ENCODE measurements at regions not wholly inside any gene's neighbourhood (a gene's known extent, or its start where the extent isn't known, plus 50 kb on each side); places are given as distances from the start of the nearest gene placed in this dataset.

DNA sequence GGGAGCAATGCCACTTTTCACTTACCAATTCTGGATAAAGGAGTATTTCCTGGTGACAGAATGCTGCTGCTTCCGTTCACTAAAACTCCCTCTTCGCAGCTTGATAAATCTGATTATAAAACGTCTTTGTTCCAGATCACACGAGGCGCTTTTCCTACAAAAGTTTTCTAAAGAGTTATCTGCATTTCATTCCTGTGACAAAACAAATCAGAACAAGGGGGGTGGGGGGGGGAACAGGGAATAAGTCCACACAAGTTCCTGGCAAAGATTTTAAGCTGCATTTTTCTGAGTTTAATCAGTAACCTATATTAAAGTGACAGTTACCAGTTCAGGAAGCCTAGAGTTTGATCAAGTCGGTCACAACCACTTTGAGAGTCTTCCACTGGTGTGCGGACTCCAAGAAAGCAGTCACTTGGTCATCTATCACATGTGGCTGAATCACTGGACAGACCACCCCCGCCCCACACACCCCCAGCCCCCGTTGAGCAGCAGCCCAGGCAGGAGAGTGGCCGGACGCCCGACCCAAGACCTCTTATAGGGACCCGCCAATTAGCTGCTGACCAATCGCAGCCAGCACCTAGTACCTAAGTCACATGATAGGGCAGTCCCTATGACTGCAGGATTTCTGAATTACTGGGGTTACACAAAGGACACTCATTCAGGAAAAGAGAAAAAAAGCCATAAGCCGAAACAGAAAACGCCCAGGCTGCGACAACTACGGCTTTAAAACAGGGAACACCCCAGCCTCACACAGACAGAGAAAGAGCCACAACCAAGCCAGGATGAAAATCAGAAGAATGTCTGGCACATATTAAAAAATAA is 569.3 kb upstream of the DIPK2B start (continued):
- no peak for TF ChIP-seq KDM2B (CRISPR knock-in tag; IDR thresholded peaks at IDR 0.05)
- 0 out of 2 replicates have a peak, but pooled peaks have one; percentile 33 for TF ChIP-seq POLR2AphosphoS5 (IDR thresholded peaks at IDR 0.05; ENCODE audit: control insufficient read depth, insufficient read depth, low read depth, low read length)

DNA sequence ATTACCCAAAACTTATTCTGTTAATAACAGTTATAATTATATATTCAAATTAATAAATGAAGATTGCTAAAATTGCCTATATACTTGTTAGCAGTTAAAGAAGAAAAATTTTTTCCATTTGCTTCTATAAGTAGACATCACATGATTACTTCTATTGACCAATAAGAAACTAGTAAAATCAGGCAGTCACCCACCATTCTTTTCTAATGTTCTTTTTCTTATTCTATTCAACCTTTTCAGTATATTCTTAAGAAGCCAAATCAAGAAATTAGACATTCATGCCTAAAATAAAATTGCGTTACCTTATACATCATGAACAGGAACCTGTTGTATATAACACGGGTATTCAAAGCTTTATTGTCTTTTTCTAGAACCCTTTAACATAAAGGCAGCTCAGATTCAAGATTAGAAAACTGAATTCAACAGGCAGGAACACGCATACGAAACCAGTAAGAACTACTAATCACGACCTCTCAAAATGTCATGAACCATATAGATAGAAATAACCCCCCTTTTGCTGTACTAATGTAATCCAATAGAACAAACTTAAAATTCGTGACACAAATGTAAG is 568.1 kb upstream of the DIPK2B start:
- H3K4me2 ChIP-seq (ENCODE audit: insufficient read depth, low read length), result peak overlapping the region; percentile 65
- H3K9ac ChIP-seq (ENCODE audit: insufficient read depth in 1 of 2, low read depth in 2 of 2, low read length in 2 of 2), result peak overlapping the region in 1 of 2 experiments; percentile 34; a peak in 1 of 4 replicates
- BruUV-seq (replicated peaks), result no TSS peak
- H3K4me3 ChIP-seq, result peak overlapping the region; percentile 39
- no peaks in the 10 kb centered on the region; a peak in 2 of 5 replicates for H3K4me1 ChIP-seq (replicated peaks in 1 of 2; ENCODE audit: control insufficient read depth in 2 of 2, insufficient read depth in 2 of 2, low read length in 2 of 2)
- H3K27ac ChIP-seq (ENCODE audit: extremely low read depth, low read depth, low read length), result no peak overlapping the region
- ChIA-PET POLR2A (interaction anchor here (0.9 kb wide), 1 partner anchor 1710 kb away, joined by 3 read pairs; no protein-coding TSS in a partner anchor), CTCF (ENCODE audit: low intra/inter-chr PET ratio) (no interaction called here)
- no peaks in the 10 kb centered on the region for H3K27me3 ChIP-seq (ENCODE audit: control insufficient read depth in 2 of 2, insufficient read depth in 2 of 2, low read length in 2 of 2)
- H3K9me3 ChIP-seq (replicated peaks; ENCODE audit: control insufficient read depth, insufficient read depth, low read depth, low read length), result no peaks in the 10 kb centered on the region
- ATAC-seq (no peak), DNase-seq (ENCODE audit: extremely low read depth in 1 of 4, low spot score in 3 of 4) (no peak), FAIRE-seq (no peak)
- H2AFZ ChIP-seq (ENCODE audit: low read depth, low read length), result 0 out of 2 replicates have a peak overlapping the region, but pooled peaks have one; percentile 32
- 1% methylated on average over 6 of the region's 6 CpGs for WGBS (ENCODE audit: insufficient coverage, low coverage, missing lambda C conversion rate)
- H3K36me3 ChIP-seq (ENCODE audit: control insufficient read depth, insufficient read depth, low read length), result no peaks in the 10 kb centered on the region
- TF ChIP-seq, protein P1, sequence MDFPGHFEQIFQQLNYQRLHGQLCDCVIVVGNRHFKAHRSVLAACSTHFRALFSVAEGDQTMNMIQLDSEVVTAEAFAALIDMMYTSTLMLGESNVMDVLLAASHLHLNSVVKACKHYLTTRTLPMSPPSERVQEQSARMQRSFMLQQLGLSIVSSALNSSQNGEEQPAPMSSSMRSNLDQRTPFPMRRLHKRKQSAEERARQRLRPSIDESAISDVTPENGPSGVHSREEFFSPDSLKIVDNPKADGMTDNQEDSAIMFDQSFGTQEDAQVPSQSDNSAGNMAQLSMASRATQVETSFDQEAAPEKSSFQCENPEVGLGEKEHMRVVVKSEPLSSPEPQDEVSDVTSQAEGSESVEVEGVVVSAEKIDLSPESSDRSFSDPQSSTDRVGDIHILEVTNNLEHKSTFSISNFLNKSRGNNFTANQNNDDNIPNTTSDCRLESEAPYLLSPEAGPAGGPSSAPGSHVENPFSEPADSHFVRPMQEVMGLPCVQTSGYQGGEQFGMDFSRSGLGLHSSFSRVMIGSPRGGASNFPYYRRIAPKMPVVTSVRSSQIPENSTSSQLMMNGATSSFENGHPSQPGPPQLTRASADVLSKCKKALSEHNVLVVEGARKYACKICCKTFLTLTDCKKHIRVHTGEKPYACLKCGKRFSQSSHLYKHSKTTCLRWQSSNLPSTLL (IDR thresholded peaks at IDR 0.05), result no peak
- no peak for TF ChIP-seq MBD2 (IDR thresholded peaks at IDR 0.05; ENCODE audit: borderline replicate concordance, low read depth)
- H3K79me2 ChIP-seq (ENCODE audit: control insufficient read depth, insufficient read depth, low read length), result peaks cover 26% of the 10 kb centered on the region
- no peaks in the 10 kb centered on the region for H3K9me1 ChIP-seq (ENCODE audit: control insufficient read depth, insufficient read depth, low read length)
- H4K20me1 ChIP-seq (replicated peaks; ENCODE audit: control insufficient read depth, insufficient read depth, low read length), result no peaks in the 10 kb centered on the region
- intact Hi-C loops (cut with micrococcal nuclease) (no loop called here), in situ Hi-C loops (cut with MboI) (no loop called here)
